HCT116 (cell line): ENCODE measurements at regions not wholly inside any gene's neighbourhood (a gene's known extent, or its start where the extent isn't known, plus 50 kb on each side); places are given as distances from the start of the nearest gene placed in this dataset.

Source experiments
- ATAC-seq: fragments of 200-7000 bp; cut with Tn5 transposase; 2 replicates; pipeline ENCODE4 v1.9.1; 2020; ENCODE audit warnings: mild to moderate bottlenecking, moderate library complexity
- BruUV-seq: library from RNA; stranded (reverse); fragments of 400-500 nt; replicated peaks from 2 replicates; lab custom pipeline; 2021; lab: Mats Ljungman, UMichigan
- CTCF ChIA-PET: fragments of 300-600 bp; sonication (Branson Sonifier 250); formaldehyde crosslinking; loops from one replicate; lab custom pipeline; 2021; ENCODE audit warnings: antibody characterized with exemption; lab: Charles Lee
- POLR2A ChIA-PET: fragments of 300-600, 350-600 bp; sonication (Branson Sonifier 250); formaldehyde crosslinking; loops from one replicate; lab custom pipeline; 2021; ENCODE audit warnings: antibody characterized with exemption; lab: Charles Lee
- RAD21 ChIA-PET, 2 experiments: fragments of 300-600 bp; sonication (Branson Sonifier 250); formaldehyde crosslinking; loops; one replicate each; lab custom pipeline; 2023; ENCODE audit warnings: low total read pairs in 2 of 2; ENCODE audit not compliant: uncharacterized antibody in 2 of 2, unreplicated experiment in 2 of 2, low non-redundant PET in 1 of 2; lab: Charles Lee
- DNase-seq: peaks from one replicate; pipeline ENCODE4 v3.0.0-alpha.2; 2010; ENCODE audit warnings: low read depth, low spot score
- H2AFZ ChIP-seq: fragments of 200-600 bp; shearing (Covaris generic), sonication (generic); 2 replicates; pipeline ENCODE4 v1.6.1; 2017; ENCODE audit warnings: low read depth, mixed run types, mixed read lengths, antibody characterized with exemption, low read length; ENCODE audit not compliant: poor library complexity, severe bottlenecking
- H3K27ac ChIP-seq: 2 replicates; pipeline ENCODE4 v1.5.1; 2012; ENCODE audit warnings: low read depth, low read length
- H3K27me3 ChIP-seq: fragments of 200-600 bp; sonication (generic); 2 replicates; pipeline ENCODE4 v1.6.1; 2016; ENCODE audit warnings: mixed run types, low read length, mixed read lengths; ENCODE audit not compliant: insufficient read depth
- H3K36me3 ChIP-seq, 2 experiments: fragments of 200-500 bp in 1 of 2; fragments of 200-600 bp in 1 of 2; sonication (Bioruptor generic) in 1 of 2; sonication (generic) in 1 of 2; 2 replicates each; pipeline versions ENCODE4 v1.5.1 to v1.6.1; 2014 to 2016; ENCODE audit warnings: low read length in 2 of 2, inconsistent platforms in 1 of 2, mixed read lengths in 1 of 2, mixed run types in 1 of 2; ENCODE audit not compliant: insufficient read depth in 2 of 2, control insufficient read depth in 1 of 2
- H3K4me1 ChIP-seq, 2 experiments: fragments of 200-600 bp in 1 of 2; sonication (generic) in 1 of 2; 2 replicates each; pipeline versions ENCODE4 v1.5.1 to v1.6.1; 2012 to 2017; ENCODE audit warnings: low read length in 2 of 2, inconsistent platforms in 1 of 2, mild to moderate bottlenecking in 1 of 2, mixed read lengths in 1 of 2, mixed run types in 1 of 2, moderate library complexity in 1 of 2; ENCODE audit not compliant: insufficient read depth in 2 of 2, control insufficient read depth in 1 of 2
- H3K4me2 ChIP-seq: fragments of 200-600 bp; sonication (generic); 2 replicates; pipeline ENCODE4 v1.6.1; 2017; ENCODE audit warnings: mixed run types, low read length, mixed read lengths
- H3K4me3 ChIP-seq, 2 experiments: fragments of 200-600 bp in 1 of 2; sonication (generic) in 1 of 2; replicated peaks in 1 of 2; 2 replicates each; pipeline ENCODE4 v1.5.1; 2011 to 2016; ENCODE audit warnings: low read length in 2 of 2, control low read depth in 1 of 2, low read depth in 1 of 2, mild to moderate bottlenecking in 1 of 2, mixed read lengths in 1 of 2, mixed run types in 1 of 2
- H3K79me2 ChIP-seq: fragments of 200-600 bp; sonication (generic); 2 replicates; pipeline ENCODE4 v1.6.1; 2017; ENCODE audit warnings: mild to moderate bottlenecking, mixed run types, low read length, moderate library complexity, mixed read lengths; ENCODE audit not compliant: insufficient read depth
- H3K9ac ChIP-seq: fragments of 200-600 bp; sonication (generic); 2 replicates; pipeline ENCODE4 v1.6.1; 2016; ENCODE audit warnings: low read length, mixed read lengths
- H3K9me2 ChIP-seq: fragments of 200-600 bp; sonication (generic), shearing (Covaris generic); 2 replicates; pipeline ENCODE4 v1.6.1; 2017; ENCODE audit warnings: mixed run types, mild to moderate bottlenecking, moderate library complexity; ENCODE audit not compliant: insufficient read depth
- H3K9me3 ChIP-seq, 2 experiments: fragments of 200-500 bp in 1 of 2; fragments of 200-600 bp in 1 of 2; sonication (Bioruptor generic) in 1 of 2; sonication (generic) in 1 of 2; 2 replicates each; pipeline ENCODE4 v1.6.1; 2014 to 2017; ENCODE audit warnings: low read length in 2 of 2, mixed read lengths in 2 of 2, inconsistent platforms in 1 of 2, low read depth in 1 of 2, mild to moderate bottlenecking in 1 of 2, mixed run types in 1 of 2, moderate library complexity in 1 of 2; ENCODE audit not compliant: control insufficient read depth in 1 of 2, insufficient read depth in 1 of 2
- H4K20me1 ChIP-seq: fragments of 200-600 bp; sonication (generic), shearing (Covaris generic); 2 replicates; pipeline ENCODE4 v1.6.1; 2017; ENCODE audit warnings: mixed run types, mild to moderate bottlenecking, moderate library complexity; ENCODE audit not compliant: insufficient read depth
- CBX3 ChIP-seq: IDR thresholded peaks from 2 replicates; pipeline ENCODE4 v1.6.1; 2012; ENCODE audit warnings: low read depth
- ELF1 ChIP-seq: IDR thresholded peaks from 2 replicates; pipeline ENCODE4 v1.6.1; 2012; ENCODE audit warnings: low read depth, borderline replicate concordance
- EZH2 ChIP-seq: fragments of 200-600 bp; sonication (generic); IDR thresholded peaks from 2 replicates; pipeline ENCODE4 v1.6.1; 2017; ENCODE audit warnings: antibody characterized with exemption, mixed run types
- POLR2A ChIP-seq: IDR thresholded peaks from 2 replicates; pipeline ENCODE4 v1.7.0; 2011; ENCODE audit warnings: borderline replicate concordance; ENCODE audit not compliant: insufficient read depth, insufficient read length; ENCODE audit errors: extremely low read depth
- RAD21 ChIP-seq: IDR thresholded peaks from 2 replicates; pipeline ENCODE4 v1.6.1; 2012; ENCODE audit warnings: low read depth, mild to moderate bottlenecking
- SRF ChIP-seq: IDR thresholded peaks from 2 replicates; pipeline ENCODE4 v1.6.1; 2012; ENCODE audit warnings: low read depth
- TCF7L2 ChIP-seq: IDR thresholded peaks from 2 replicates; pipeline ENCODE4 v1.7.0; 2011; ENCODE audit warnings: borderline replicate concordance, inconsistent platforms; ENCODE audit not compliant: insufficient read depth, insufficient read length; ENCODE audit errors: extremely low read depth
- YY1 ChIP-seq: IDR thresholded peaks from 2 replicates; pipeline ENCODE4 v1.6.1; 2011; ENCODE audit warnings: low read length, low read depth, moderate library complexity, mild to moderate bottlenecking; ENCODE audit not compliant: insufficient replicate concordance; ENCODE audit errors: extremely low read depth
- ZNF274 ChIP-seq: fragments of 200-500 bp; sonication (Bioruptor generic); IDR thresholded peaks from 2 replicates; pipeline ENCODE4 v1.6.1; 2014; ENCODE audit warnings: mild to moderate bottlenecking, low read depth, low read length, inconsistent platforms
- intact Hi-C: fragments of 100-400 bp; cut with micrococcal nuclease; formaldehyde crosslinking; loops from 2 replicates; pipeline ENCODE4 v1.10.0; 2022
- TF ChIP-seq, protein P1 (sequence below), 3 experiments: fragments of 200-600 bp in 1 of 3; sonication (generic) in 1 of 3; IDR thresholded peaks in 2 of 3; conservative IDR thresholded peaks in 1 of 3; 2 replicates each; pipeline ENCODE4 v1.5.1; 2012 to 2017; ENCODE audit warnings: low read depth in 2 of 3, low read length in 2 of 3, antibody characterized with exemption in 1 of 3, borderline replicate concordance in 1 of 3, control low read depth in 1 of 3, mild to moderate bottlenecking in 1 of 3, mixed read lengths in 1 of 3, mixed run types in 1 of 3, moderate library complexity in 1 of 3; ENCODE audit not compliant: insufficient read depth in 1 of 3
- TF ChIP-seq, protein P2 (sequence below): IDR thresholded peaks from 2 replicates; pipeline ENCODE4 v1.6.1; 2012; ENCODE audit warnings: low read depth
- TF ChIP-seq, protein P3 (sequence below): IDR thresholded peaks from 2 replicates; pipeline ENCODE4 v1.6.1; 2012
- TF ChIP-seq, protein P4 (sequence below): IDR thresholded peaks from 2 replicates; pipeline ENCODE4 v1.6.1; 2012

DNA sequence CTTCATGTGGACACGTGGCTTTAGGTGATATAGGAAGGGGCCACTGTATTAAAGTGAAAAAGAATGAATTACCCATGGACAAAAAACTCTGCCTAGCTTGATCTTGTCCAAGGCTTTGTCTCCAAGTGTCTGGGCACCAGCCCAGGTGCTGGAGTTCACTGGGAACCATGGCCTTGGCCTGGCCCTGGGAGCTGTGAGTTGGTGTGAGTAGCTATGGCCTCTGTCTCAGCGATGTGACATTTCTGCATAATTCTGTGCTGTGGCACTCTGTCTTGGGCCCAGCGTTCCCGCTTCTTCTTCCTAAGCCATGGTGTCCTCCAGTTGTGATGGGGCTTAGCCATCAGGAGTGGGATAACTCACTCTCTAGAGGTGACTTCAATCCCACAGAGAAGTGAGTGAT, 119.0 kb upstream of the PPP2R2D start:
- ChIA-PET POLR2A (no interaction called here), CTCF (no interaction called here), RAD21 (no interaction called here)
- no peaks in the 10 kb centered on the region for H3K36me3 ChIP-seq
- H3K9ac ChIP-seq: no peak overlapping the region
- H3K4me3 ChIP-seq: no peak overlapping the region
- intact Hi-C loops: no loop called here
- DNase-seq: no peak
- H3K27me3 ChIP-seq: no peaks in the 10 kb centered on the region
- H4K20me1 ChIP-seq: no peaks in the 10 kb centered on the region
- ATAC-seq: no peak
- H3K4me1 ChIP-seq: no peaks in the 10 kb centered on the region
- no peak overlapping the region for H3K4me2 ChIP-seq
- TF ChIP-seq POLR2A (no peak), CBX3 (no peak), EZH2 (no peak), RAD21 (no peak), ZNF274 (no peak), YY1 (no peak), TCF7L2 (no peak), ELF1 (no peak), SRF (no peak)
- TF ChIP-seq, protein P1, sequence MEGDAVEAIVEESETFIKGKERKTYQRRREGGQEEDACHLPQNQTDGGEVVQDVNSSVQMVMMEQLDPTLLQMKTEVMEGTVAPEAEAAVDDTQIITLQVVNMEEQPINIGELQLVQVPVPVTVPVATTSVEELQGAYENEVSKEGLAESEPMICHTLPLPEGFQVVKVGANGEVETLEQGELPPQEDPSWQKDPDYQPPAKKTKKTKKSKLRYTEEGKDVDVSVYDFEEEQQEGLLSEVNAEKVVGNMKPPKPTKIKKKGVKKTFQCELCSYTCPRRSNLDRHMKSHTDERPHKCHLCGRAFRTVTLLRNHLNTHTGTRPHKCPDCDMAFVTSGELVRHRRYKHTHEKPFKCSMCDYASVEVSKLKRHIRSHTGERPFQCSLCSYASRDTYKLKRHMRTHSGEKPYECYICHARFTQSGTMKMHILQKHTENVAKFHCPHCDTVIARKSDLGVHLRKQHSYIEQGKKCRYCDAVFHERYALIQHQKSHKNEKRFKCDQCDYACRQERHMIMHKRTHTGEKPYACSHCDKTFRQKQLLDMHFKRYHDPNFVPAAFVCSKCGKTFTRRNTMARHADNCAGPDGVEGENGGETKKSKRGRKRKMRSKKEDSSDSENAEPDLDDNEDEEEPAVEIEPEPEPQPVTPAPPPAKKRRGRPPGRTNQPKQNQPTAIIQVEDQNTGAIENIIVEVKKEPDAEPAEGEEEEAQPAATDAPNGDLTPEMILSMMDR (IDR thresholded peaks at IDR 0.05 in 2 of 3, conservative IDR thresholded peaks at IDR 0.05 in 1 of 3; ENCODE audit: borderline replicate concordance in 1 of 3, insufficient read depth in 1 of 3, low read depth in 2 of 3, low read length in 2 of 3): no peak
- TF ChIP-seq, protein P2, sequence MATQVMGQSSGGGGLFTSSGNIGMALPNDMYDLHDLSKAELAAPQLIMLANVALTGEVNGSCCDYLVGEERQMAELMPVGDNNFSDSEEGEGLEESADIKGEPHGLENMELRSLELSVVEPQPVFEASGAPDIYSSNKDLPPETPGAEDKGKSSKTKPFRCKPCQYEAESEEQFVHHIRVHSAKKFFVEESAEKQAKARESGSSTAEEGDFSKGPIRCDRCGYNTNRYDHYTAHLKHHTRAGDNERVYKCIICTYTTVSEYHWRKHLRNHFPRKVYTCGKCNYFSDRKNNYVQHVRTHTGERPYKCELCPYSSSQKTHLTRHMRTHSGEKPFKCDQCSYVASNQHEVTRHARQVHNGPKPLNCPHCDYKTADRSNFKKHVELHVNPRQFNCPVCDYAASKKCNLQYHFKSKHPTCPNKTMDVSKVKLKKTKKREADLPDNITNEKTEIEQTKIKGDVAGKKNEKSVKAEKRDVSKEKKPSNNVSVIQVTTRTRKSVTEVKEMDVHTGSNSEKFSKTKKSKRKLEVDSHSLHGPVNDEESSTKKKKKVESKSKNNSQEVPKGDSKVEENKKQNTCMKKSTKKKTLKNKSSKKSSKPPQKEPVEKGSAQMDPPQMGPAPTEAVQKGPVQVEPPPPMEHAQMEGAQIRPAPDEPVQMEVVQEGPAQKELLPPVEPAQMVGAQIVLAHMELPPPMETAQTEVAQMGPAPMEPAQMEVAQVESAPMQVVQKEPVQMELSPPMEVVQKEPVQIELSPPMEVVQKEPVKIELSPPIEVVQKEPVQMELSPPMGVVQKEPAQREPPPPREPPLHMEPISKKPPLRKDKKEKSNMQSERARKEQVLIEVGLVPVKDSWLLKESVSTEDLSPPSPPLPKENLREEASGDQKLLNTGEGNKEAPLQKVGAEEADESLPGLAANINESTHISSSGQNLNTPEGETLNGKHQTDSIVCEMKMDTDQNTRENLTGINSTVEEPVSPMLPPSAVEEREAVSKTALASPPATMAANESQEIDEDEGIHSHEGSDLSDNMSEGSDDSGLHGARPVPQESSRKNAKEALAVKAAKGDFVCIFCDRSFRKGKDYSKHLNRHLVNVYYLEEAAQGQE: no peak
- TF ChIP-seq, protein P3, sequence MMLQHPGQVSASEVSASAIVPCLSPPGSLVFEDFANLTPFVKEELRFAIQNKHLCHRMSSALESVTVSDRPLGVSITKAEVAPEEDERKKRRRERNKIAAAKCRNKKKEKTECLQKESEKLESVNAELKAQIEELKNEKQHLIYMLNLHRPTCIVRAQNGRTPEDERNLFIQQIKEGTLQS: no peak
- TF ChIP-seq, protein P4, sequence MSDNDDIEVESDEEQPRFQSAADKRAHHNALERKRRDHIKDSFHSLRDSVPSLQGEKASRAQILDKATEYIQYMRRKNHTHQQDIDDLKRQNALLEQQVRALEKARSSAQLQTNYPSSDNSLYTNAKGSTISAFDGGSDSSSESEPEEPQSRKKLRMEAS: no peak
- no TSS peak for BruUV-seq
- H3K27ac ChIP-seq: no peak overlapping the region
- no peaks in the 10 kb centered on the region for H3K9me3 ChIP-seq
- no peak overlapping the region for H2AFZ ChIP-seq
- no peaks in the 10 kb centered on the region for H3K9me2 ChIP-seq
- no peaks in the 10 kb centered on the region for H3K79me2 ChIP-seq
